ENCODE measurements at regions not wholly inside any gene's neighbourhood (a gene's known extent, or its start where the extent isn't known, plus 50 kb on each side); places are given as distances from the start of the nearest gene placed in this dataset.

DNA sequence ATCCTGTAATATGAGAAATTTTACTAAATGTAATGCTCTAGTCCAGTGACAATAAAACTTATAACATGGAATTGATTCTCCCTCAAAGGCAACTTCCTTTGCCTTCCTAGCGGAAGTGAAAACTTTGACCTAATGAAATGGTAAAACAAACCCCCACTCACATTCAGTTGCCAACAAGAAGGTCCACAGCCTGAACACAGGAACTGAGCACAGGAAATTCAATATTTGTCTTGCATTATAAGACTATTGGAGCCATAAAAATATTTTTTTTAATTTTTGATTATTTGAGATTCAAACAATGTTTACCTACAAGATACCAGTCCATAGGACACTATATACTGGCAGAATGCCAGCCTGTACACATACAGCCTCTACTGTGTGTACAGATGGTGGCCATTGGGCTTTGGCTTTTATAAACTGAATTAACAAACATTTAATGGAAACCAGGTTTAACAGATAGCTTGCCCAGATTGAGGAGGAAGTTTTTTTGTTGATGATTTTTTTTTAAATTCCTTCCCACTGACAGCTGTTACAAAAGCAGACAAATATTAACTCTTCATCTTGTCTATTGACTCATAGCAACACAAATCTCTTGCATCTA is 481.5 kb upstream of the JAG1 start (continued):
- TF ChIP-seq, protein P1, sequence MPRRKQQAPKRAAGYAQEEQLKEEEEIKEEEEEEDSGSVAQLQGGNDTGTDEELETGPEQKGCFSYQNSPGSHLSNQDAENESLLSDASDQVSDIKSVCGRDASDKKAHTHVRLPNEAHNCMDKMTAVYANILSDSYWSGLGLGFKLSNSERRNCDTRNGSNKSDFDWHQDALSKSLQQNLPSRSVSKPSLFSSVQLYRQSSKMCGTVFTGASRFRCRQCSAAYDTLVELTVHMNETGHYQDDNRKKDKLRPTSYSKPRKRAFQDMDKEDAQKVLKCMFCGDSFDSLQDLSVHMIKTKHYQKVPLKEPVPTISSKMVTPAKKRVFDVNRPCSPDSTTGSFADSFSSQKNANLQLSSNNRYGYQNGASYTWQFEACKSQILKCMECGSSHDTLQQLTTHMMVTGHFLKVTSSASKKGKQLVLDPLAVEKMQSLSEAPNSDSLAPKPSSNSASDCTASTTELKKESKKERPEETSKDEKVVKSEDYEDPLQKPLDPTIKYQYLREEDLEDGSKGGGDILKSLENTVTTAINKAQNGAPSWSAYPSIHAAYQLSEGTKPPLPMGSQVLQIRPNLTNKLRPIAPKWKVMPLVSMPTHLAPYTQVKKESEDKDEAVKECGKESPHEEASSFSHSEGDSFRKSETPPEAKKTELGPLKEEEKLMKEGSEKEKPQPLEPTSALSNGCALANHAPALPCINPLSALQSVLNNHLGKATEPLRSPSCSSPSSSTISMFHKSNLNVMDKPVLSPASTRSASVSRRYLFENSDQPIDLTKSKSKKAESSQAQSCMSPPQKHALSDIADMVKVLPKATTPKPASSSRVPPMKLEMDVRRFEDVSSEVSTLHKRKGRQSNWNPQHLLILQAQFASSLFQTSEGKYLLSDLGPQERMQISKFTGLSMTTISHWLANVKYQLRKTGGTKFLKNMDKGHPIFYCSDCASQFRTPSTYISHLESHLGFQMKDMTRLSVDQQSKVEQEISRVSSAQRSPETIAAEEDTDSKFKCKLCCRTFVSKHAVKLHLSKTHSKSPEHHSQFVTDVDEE (CRISPR knock-in tag; IDR thresholded peaks at IDR 0.05) = no peak
- TF ChIP-seq ZNF70 (CRISPR knock-in tag; IDR thresholded peaks at IDR 0.05) (no peak), PATZ1 (CRISPR knock-in tag; IDR thresholded peaks at IDR 0.05; ENCODE audit: borderline replicate concordance) (no peak), PPARA (CRISPR knock-in tag; IDR thresholded peaks at IDR 0.05; ENCODE audit: borderline replicate concordance) (no peak), ISL1 (CRISPR knock-in tag; IDR thresholded peaks at IDR 0.05) (no peak), CSRNP3 (CRISPR knock-in tag; IDR thresholded peaks at IDR 0.05) (no peak), ESRRG (CRISPR knock-in tag; IDR thresholded peaks at IDR 0.05) (no peak)

DNA sequence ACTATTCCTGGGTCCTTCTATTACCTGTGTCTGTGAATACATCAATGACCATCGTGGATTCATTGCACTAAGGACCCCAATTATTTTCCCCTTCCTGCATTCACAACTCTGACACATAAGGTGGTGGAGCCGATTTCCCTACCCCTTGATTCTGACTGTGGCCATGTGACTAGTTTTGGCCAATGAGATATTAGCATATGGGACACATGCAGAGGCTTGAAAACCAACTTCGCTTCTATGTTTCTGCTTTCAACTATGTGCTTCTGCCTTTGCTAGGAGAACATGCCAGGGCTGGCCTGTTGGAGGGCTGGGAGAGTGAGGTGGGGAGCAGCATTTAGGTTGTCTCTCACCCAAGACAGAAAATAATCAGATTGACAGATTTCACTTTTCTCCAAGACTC is 483.1 kb upstream of the JAG1 start:
- no peak for TF ChIP-seq PATZ1 (CRISPR knock-in tag; IDR thresholded peaks at IDR 0.05; ENCODE audit: borderline replicate concordance)
- TF ChIP-seq ZFP3 (CRISPR knock-in tag; IDR thresholded peaks at IDR 0.05) = no peak
- ATAC-seq = no peak

- TF ChIP-seq PATZ1 (CRISPR knock-in tag; IDR thresholded peaks at IDR 0.05; ENCODE audit: borderline replicate concordance) (no peak), PPARA (CRISPR knock-in tag; IDR thresholded peaks at IDR 0.05; ENCODE audit: borderline replicate concordance) (no peak), ZNF70 (CRISPR knock-in tag; IDR thresholded peaks at IDR 0.05) (no peak), ZFP3 (CRISPR knock-in tag; IDR thresholded peaks at IDR 0.05) (no peak), ZNF8 (CRISPR knock-in tag; IDR thresholded peaks at IDR 0.05) (no peak), TCF4 (CRISPR knock-in tag; IDR thresholded peaks at IDR 0.05; ENCODE audit: borderline replicate concordance) (no peak), CREB5 (CRISPR knock-in tag; IDR thresholded peaks at IDR 0.05; ENCODE audit: low read depth) (no peak), SNAI2 (CRISPR knock-in tag; IDR thresholded peaks at IDR 0.05) (no peak), ESRRG (CRISPR knock-in tag; IDR thresholded peaks at IDR 0.05) (no peak), ZFP30 (CRISPR knock-in tag; IDR thresholded peaks at IDR 0.05) (no peak), CSDC2 (CRISPR knock-in tag; IDR thresholded peaks at IDR 0.05) (no peak)
- TF ChIP-seq, protein P2, sequence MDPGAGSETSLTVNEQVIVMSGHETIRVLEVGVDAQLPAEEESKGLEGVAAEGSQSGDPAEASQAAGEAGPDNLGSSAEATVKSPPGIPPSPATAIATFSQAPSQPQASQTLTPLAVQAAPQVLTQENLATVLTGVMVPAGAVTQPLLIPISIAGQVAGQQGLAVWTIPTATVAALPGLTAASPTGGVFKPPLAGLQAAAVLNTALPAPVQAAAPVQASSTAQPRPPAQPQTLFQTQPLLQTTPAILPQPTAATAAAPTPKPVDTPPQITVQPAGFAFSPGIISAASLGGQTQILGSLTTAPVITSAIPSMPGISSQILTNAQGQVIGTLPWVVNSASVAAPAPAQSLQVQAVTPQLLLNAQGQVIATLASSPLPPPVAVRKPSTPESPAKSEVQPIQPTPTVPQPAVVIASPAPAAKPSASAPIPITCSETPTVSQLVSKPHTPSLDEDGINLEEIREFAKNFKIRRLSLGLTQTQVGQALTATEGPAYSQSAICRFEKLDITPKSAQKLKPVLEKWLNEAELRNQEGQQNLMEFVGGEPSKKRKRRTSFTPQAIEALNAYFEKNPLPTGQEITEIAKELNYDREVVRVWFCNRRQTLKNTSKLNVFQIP (CRISPR knock-in tag; IDR thresholded peaks at IDR 0.05; ENCODE audit: borderline replicate concordance, low read depth) = no peak
- ATAC-seq = no peak
Measured at GRCh38 chr20:11158146-11158545, 484.3 kb upstream of the JAG1 start.
